Left ventricle myocardium inferior (tissue), 1 donor: ENCODE measurements at regions not wholly inside any gene's neighbourhood (a gene's known extent, or its start where the extent isn't known, plus 50 kb on each side); places are given as distances from the start of the nearest gene placed in this dataset.
"Not testable (repeated sequence)": the region's sequence is repeated elsewhere in the genome, so short reads cannot be mapped to it uniquely, and the experiment has no call there.

Experiments used
- DNase-seq: peaks from one replicate; pipeline ENCODE4 v3.0.0-alpha.2; 2020
- H3K27ac ChIP-seq: fragments of 200-600 bp; replicated peaks from 2 replicates; pipeline ENCODE4 v1.8.0; 2021
- H3K27me3 ChIP-seq: fragments of 200-600 bp; 2 replicates; pipeline ENCODE4 v1.8.0; 2021; ENCODE audit warnings: low read depth
- H3K36me3 ChIP-seq: fragments of 200-600 bp; 2 replicates; pipeline ENCODE4 v1.8.0; 2021
- H3K4me1 ChIP-seq: fragments of 200-600 bp; 2 replicates; pipeline ENCODE4 v1.8.0; 2021
- H3K4me3 ChIP-seq: fragments of 200-600 bp; 2 replicates; pipeline ENCODE4 v1.8.0; 2021; ENCODE audit warnings: mild to moderate bottlenecking, moderate library complexity
- H3K9me3 ChIP-seq: fragments of 200-600 bp; replicated peaks from 2 replicates; pipeline ENCODE4 v1.8.0; 2021
- CTCF ChIP-seq: fragments of 200-600 bp; IDR thresholded peaks from 2 replicates; pipeline ENCODE4 v1.8.0; 2021; ENCODE audit warnings: antibody characterized with exemption, mild to moderate bottlenecking, borderline replicate concordance
- intact Hi-C: fragments of 100-400 bp; cut with micrococcal nuclease; formaldehyde crosslinking; loops from one replicate; pipeline ENCODE4 v1.11.0; 2022
- donor health status: DM: no; HTN: yes; CAD: no; lungs with severe emphysema.

DNA sequence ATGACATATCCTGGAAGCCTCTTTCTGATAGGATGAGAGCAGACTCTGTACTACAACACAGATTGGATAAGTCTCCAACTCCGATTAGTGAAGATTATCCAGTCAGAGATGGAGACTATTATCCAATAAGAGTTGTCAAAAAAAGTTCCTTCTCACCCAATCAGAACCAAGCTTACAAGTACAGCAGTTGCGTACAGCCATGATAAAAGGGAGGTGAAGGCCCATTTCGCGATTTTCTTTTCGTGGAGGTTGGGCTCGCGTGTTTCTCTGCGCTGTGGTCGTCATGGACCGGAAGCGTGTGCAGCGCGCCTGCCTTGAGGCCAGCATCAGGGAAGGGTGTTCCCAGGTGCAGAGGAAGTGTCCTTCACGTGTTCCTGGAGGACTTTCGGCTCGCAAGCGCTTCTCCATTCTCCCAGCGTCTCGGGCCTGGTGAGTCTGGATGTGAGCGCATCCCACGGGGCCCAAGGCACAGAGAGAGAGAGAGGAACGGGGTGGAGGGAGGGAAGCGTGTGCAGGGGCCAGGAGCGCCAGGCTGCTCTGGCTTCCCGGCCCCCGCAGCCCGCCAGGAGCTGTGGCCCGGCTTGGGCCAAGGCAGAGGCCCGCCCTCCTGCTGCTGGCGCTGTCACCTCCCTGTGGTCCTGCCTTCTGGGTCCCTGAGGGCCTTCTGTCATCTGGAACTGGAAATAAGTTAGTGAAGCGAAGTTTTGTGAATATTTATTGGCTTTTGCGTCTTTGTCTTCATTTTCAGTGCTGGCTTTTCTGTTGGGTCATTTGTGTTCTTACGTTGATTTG lies 53.9 kb downstream of the CDRT15L2 start:
- H3K9me3 ChIP-seq, intact Hi-C loops, H3K36me3 ChIP-seq, H3K27me3 ChIP-seq, H3K27ac ChIP-seq, DNase-seq, H3K4me1 ChIP-seq, H3K4me3 ChIP-seq: not testable (repeated sequence)

DNA sequence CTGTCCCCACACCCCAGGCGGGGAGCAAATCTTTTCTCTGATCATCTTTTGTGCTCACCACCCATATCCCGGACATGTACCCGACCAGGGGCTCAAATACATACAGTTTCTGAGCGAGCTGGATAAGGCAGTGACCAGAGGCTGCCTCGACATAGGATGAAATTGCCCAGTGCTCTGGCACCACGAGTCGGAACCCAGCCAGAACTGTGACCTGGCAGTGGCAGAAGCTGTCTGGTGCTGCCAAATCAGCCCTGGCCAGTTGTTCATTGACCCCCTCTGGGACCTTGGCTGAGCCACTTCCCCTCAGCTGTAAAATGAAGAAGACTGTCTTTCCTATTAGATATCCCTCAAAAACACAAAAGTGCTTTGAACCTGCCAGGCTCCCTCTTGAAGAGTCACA lies 60.6 kb downstream of the CDRT15L2 start:
- DNase-seq = not testable (repeated sequence)

DNA sequence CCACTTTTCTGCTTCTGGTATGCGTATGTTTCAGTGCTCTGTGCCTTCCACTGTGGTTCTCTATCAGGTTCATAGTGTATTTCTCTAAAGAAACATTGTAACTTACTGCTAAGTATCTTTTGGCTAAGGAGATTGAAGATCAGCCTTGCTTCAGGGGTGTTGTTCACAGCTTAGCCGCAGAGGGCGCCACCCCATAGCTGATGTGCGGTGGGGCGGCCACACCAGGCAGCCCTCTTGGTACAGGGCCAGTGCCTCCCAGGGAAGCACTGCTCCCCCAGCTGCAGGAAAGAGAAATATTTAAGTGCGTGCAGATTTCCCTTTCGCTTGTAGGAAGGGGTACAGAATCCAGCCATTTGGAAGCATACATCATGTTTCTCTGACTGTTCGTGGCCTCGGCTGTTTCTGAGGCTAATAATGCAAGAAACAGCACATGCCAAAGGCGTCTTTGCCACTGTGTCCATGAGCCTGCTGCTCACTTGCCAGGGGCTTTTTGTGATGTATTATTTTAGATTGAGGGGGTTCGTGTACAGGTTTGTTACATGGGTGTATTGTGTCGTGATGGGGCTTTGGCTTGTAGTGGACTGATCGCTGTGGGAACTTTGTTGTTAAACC lies 67.2 kb downstream of the CDRT15L2 start:
- H3K4me1 ChIP-seq, H3K27ac ChIP-seq, H3K4me3 ChIP-seq, intact Hi-C loops, H3K36me3 ChIP-seq, H3K9me3 ChIP-seq: not testable (repeated sequence)
- peak; percentile 18 for DNase-seq
- peak; percentile 47 for TF ChIP-seq CTCF
- peaks cover 18% of the 10 kb centered on the region for H3K27me3 ChIP-seq

More for the DNA sequence above, 60.6 kb downstream of the CDRT15L2 start:
- H3K27ac ChIP-seq, H3K9me3 ChIP-seq, H3K4me1 ChIP-seq, intact Hi-C loops, H3K36me3 ChIP-seq, H3K27me3 ChIP-seq, H3K4me3 ChIP-seq: not testable (repeated sequence)

DNA sequence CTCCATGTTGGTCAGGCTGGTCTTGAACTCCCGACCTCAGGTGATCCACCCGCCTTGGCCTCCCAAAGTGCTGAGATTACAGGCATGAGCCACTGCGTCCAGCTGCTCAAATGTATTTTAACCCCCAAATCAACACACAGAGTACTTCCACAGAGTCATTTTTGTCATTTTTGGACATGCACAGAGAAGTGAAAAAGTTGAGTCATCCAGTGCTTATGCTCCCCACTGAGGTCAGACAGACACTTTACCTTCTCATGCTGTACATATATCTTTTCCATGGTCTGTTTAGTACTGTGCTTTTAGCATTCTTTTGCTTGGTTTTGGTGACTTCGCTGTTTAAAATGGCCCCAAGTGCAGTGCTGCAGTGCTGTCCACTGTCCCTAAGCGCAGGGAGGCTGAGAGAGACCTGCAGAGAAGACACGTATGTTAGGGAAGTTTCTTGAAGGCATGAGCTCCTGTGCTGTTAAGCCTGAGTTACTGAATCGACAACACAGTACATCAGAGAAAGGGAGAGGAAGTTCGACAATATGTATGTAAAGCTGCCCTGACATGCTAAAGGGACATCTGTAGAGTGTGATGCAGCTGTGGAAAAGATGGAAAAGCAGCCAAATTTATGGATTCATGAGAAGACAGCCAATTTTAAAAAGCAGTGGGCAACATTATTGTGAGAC lies 69.7 kb downstream of the CDRT15L2 start:
- peaks cover 18% of the 10 kb centered on the region for H3K27me3 ChIP-seq
- H3K27ac ChIP-seq, H3K4me1 ChIP-seq, DNase-seq, H3K4me3 ChIP-seq, H3K9me3 ChIP-seq, H3K36me3 ChIP-seq, intact Hi-C loops: not testable (repeated sequence)

- intact Hi-C loops = not testable (repeated sequence)
Measured at GRCh38 chr17:20651022-20651421, 71.5 kb downstream of the CDRT15L2 start.

GRCh38 chr17:20651736-20652135 lies 72.2 kb downstream of the CDRT15L2 start:
- DNase-seq, H3K4me3 ChIP-seq, H3K36me3 ChIP-seq, H3K9me3 ChIP-seq, intact Hi-C loops, H3K27me3 ChIP-seq, H3K4me1 ChIP-seq, H3K27ac ChIP-seq: not testable (repeated sequence)

More at GRCh38 chr17:20651022-20651421, 71.5 kb downstream of the CDRT15L2 start:
- not testable (repeated sequence) for H3K4me3 ChIP-seq, H3K27ac ChIP-seq, H3K36me3 ChIP-seq, H3K9me3 ChIP-seq, DNase-seq, H3K4me1 ChIP-seq
- peaks cover 11% of the 10 kb centered on the region for H3K27me3 ChIP-seq

DNA sequence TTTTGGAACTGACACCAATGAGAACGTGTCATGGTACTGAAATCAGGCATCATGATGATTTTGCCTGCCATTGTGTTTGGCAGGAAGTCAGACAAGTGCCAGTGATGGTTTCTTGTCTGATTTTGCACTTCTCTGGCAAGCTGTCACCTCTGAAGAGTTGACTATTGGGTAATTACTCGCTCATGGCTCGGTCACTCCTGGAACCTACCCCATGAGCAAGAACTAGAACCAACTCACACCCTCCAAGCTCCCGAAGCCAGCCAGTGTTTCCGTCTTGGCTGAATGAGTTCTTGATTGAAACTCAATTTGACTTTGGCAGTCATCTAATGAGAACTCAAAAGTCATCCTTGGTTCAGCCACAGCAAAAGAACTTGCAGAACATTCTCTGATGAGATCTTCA lies 73.9 kb downstream of the CDRT15L2 start:
- H3K36me3 ChIP-seq = not testable (repeated sequence)

DNA sequence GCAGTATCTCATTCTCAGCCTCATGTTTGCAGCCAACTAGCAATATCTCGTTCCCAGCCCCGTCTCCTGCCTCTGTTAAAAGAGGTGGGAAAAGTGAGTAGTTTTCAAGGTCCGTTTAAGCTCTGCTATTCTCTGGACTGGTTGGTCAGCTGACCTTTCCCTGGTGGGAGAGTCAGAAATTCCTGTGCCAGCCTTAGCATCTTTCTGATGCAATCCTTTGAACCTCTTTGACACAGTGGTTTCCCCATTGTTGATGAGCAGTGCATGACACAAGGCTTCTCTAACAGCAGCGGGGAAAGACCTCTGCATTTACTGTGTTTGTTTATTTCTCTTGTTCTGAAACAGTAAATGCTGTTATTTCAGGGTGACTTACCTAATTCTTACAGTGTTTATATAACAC lies 74.6 kb downstream of the CDRT15L2 start:
- H3K4me1 ChIP-seq, intact Hi-C loops, H3K27ac ChIP-seq, H3K4me3 ChIP-seq, H3K36me3 ChIP-seq, DNase-seq, H3K27me3 ChIP-seq, H3K9me3 ChIP-seq: not testable (repeated sequence)

More for the DNA sequence above, 73.9 kb downstream of the CDRT15L2 start:
- H3K27ac ChIP-seq, H3K27me3 ChIP-seq, DNase-seq, H3K4me3 ChIP-seq, H3K9me3 ChIP-seq, intact Hi-C loops, H3K4me1 ChIP-seq: not testable (repeated sequence)

DNA sequence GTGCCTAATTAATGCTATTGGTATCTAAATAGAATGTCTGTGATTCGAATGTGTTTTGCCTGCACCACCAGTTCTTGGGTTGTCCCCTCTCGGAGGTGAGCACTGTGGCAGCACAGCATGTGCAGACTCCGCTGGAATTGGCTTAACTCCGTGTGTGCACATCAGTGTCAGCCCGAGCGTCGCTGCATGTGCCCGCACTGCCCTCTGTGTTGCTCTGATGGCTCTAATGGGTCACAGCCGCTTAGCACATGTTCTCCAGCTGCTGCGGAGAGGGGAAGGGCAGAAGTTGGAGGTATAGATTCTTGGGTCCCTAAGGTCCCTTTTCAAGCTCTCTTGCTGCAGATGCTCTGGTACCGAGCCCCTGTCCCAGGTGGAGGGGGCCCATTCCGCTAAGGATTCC lies 75.1 kb downstream of the CDRT15L2 start:
- H3K9me3 ChIP-seq, H3K27ac ChIP-seq, H3K27me3 ChIP-seq, intact Hi-C loops, H3K4me3 ChIP-seq, H3K36me3 ChIP-seq, H3K4me1 ChIP-seq, DNase-seq: not testable (repeated sequence)

DNA sequence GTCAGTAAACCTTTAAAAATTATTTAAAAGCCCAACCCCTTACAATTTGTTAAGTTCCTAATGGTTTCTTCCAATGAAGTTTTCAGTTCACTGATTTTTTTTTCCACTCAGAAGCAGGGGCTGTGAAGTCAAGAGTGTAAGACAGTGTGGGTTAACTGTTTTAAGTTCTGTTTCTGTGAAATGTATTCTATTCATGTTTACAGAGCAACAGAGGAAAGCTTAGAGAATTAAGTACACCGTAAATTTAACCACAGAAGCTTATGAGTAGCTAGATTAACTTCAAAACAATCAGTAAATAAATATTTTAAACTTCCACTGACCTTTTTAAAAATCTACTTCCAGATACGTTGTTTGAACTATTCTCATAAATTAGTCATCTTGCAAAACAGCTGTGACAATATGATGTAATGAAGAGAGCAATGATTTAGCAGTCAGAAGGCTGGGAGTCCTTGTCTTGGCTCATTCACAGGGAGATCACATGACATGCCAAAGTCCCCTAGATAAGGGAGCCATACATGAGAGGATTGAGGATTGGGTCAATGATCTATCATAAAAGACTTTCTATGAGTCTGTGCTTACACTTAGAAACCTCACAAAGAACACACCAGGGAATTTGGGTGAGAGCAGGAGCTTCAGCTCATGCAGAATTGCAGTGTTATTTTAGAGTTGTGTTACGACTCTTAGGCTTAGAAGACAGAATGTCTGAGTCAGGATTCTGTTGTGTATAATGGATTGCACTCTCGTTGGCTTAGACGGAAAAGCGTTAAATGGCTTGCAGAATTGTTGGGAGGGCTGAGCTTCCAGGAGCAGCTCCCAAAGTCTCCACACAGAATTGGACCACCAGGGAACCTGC lies 85.8 kb downstream of the CDRT15L2 start:
- DNase-seq, H3K27me3 ChIP-seq, H3K4me1 ChIP-seq, H3K4me3 ChIP-seq, H3K36me3 ChIP-seq, intact Hi-C loops, H3K9me3 ChIP-seq, H3K27ac ChIP-seq: not testable (repeated sequence)

- H3K36me3 ChIP-seq, DNase-seq, H3K27me3 ChIP-seq, H3K4me1 ChIP-seq, H3K27ac ChIP-seq, H3K9me3 ChIP-seq, intact Hi-C loops, H3K4me3 ChIP-seq: not testable (repeated sequence)
Measured at GRCh38 chr17:20666689-20667088, 87.2 kb downstream of the CDRT15L2 start.

DNA sequence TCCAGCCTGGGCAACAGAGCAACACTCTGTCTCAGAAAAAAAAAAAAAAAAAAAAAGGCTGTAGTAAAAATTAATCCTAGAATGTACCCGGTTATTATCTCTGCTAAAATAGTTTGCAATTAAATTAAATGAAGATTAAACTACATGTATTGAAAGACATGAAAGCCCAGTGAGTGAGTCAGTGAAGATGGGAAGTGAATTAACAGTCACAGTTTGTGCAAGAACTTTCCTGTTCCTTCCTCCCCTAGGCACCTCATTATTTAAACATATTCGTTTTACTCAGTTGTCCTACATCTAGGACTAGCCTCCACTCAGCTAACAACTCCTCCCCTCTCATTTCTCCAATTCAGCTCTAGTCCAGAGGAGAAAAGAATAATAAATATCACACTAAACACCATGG lies 88.2 kb downstream of the CDRT15L2 start:
- H3K4me3 ChIP-seq, H3K36me3 ChIP-seq, H3K9me3 ChIP-seq, H3K27ac ChIP-seq, intact Hi-C loops, DNase-seq, H3K4me1 ChIP-seq, H3K27me3 ChIP-seq: not testable (repeated sequence)
